Kidney (tissue), 13 donors: ENCODE measurements at regions not wholly inside any gene's neighbourhood (a gene's known extent, or its start where the extent isn't known, plus 50 kb on each side); places are given as distances from the start of the nearest gene placed in this dataset.

Experiments used
- DNase-seq, 5 donors: peaks; one replicate each; pipeline ENCODE4 v3.0.0-alpha.2; 2013 to 2020
- FAIRE-seq: peaks from 2 replicates; lab custom pipeline; 2012; peaks lifted over from hg19 to GRCh38; lab: Jason Lieb, UNC
- H3K27ac ChIP-seq, 2 donors: one replicate each; pipeline ENCODE4 v1.7.0; 2013; ENCODE audit warnings: low read depth in 2 of 2, low read length in 2 of 2, inconsistent platforms in 1 of 2
- H3K27me3 ChIP-seq: one replicate; pipeline ENCODE4 v1.7.1; 2013; ENCODE audit warnings: low read length, inconsistent platforms; ENCODE audit not compliant: control insufficient read depth, insufficient read depth
- H3K36me3 ChIP-seq, 3 donors: one replicate each; pipeline versions ENCODE4 v1.7.0 to v1.7.1; 2013; ENCODE audit warnings: low read length in 3 of 3, control low read depth in 1 of 3, inconsistent platforms in 1 of 3; ENCODE audit not compliant: insufficient read depth in 3 of 3, control insufficient read depth in 2 of 3
- H3K4me1 ChIP-seq, 3 donors: one replicate each; pipeline versions ENCODE4 v1.7.0 to v1.7.1; 2013; ENCODE audit warnings: low read length in 3 of 3, inconsistent platforms in 1 of 3, low read depth in 1 of 3; ENCODE audit not compliant: control insufficient read depth in 2 of 3, insufficient read depth in 2 of 3
- H3K4me3 ChIP-seq, 3 donors: one replicate each; pipeline versions ENCODE4 v1.7.0 to v1.8.1; 2013; ENCODE audit warnings: low read length in 3 of 3, control low read depth in 1 of 3, inconsistent platforms in 1 of 3
- H3K9ac ChIP-seq, 3 donors: one replicate each; pipeline versions ENCODE4 v1.7.0 to v1.7.1; 2013; ENCODE audit warnings: low read length in 3 of 3, control low read depth in 1 of 3, inconsistent platforms in 1 of 3
- H3K9me3 ChIP-seq, 3 donors: one replicate each; pipeline versions ENCODE4 v1.7.0 to v1.7.1; 2013; ENCODE audit warnings: low read length in 3 of 3, control low read depth in 1 of 3, inconsistent platforms in 1 of 3; ENCODE audit not compliant: control insufficient read depth in 2 of 3, insufficient read depth in 1 of 3
- intact Hi-C: fragments of 100-400 bp; cut with DNase I; formaldehyde crosslinking; loops from one replicate; pipeline ENCODE4 v1.11.1; 2022
- TF ChIP-seq, protein P1 (sequence below): IDR thresholded peaks from 3 replicates; pipeline ENCODE4 v1.5.1; 2012; ENCODE audit warnings: mild to moderate bottlenecking, moderate library complexity, borderline replicate concordance; ENCODE audit not compliant: insufficient read depth; ENCODE audit errors: extremely low read depth
- donor health status: control.
- donor health status: control.
- donor health status: control.
- donor health status: control.
- donor health status: control.
- donor health status: DM: yes; HTN: yes; CAD: no.
- donor health status: Normal renal cell carcinoma (clear cell type).

DNA sequence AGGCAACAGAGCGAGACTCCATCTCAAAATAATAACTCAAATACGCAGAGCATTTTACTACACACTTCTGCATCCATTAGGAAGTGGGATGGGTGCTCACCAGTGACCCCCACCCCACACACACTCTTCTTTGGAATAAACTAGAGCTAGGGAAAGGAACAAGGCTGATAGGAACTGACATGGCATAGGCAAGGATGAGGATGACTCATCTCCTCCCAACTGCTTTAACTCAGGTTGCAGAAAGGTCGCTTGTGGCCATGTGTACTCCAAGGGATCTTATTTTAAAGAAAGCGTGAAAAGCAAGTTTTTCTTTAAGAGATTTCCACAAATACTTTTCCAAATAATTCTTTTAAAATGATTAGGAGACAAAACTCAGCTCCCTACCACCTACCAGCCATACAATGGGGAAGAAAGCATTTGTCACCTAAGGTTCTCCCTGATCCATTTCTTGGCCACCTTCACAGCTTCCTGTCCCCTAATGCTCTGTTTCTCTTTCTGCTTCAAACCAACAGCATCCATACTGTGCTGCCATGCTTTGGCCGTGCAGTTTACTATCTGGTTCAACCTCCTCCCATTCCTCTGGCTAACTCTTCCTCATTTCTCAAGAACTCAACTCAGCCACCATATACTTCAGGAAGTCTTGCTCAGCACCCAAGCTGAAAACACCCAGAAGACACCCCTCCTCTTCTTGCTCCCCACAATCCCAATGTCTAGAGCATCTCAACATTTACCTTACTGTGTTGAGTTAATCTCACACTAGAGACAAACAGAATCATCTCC, 211.9 kb downstream of the ACTL7B start:
- FAIRE-seq (no peak), DNase-seq (no peak)
- Histone ChIP-seq H3K4me3 (no peak overlapping the region), H3K27ac (no peak overlapping the region), H3K36me3 (no peaks in the 10 kb centered on the region), H3K9ac (no peak overlapping the region), H3K27me3 (no peaks in the 10 kb centered on the region), H3K9me3 (no peaks in the 10 kb centered on the region), H3K4me1 (no peaks in the 10 kb centered on the region)
- intact Hi-C loops = no loop called here
- TF ChIP-seq, protein P1, sequence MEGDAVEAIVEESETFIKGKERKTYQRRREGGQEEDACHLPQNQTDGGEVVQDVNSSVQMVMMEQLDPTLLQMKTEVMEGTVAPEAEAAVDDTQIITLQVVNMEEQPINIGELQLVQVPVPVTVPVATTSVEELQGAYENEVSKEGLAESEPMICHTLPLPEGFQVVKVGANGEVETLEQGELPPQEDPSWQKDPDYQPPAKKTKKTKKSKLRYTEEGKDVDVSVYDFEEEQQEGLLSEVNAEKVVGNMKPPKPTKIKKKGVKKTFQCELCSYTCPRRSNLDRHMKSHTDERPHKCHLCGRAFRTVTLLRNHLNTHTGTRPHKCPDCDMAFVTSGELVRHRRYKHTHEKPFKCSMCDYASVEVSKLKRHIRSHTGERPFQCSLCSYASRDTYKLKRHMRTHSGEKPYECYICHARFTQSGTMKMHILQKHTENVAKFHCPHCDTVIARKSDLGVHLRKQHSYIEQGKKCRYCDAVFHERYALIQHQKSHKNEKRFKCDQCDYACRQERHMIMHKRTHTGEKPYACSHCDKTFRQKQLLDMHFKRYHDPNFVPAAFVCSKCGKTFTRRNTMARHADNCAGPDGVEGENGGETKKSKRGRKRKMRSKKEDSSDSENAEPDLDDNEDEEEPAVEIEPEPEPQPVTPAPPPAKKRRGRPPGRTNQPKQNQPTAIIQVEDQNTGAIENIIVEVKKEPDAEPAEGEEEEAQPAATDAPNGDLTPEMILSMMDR = no peak

DNA sequence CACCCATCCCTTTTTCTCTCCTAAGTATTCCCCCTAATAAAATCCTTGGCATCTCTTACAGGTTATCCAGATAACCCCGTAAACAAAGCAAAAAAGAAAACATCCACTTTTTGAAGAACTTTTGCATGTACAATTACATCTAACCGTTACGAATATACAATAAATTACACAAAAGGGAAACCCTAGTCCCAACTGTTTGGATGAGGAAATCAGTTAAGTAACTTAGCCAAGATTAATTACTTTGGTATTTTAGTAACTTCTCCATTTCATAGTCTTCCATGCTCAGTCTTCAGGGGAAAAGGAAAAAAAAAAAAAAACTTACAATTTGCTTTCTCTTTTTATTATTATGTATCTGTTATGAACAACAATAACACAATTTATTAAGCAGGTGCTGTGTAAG, 212.9 kb downstream of the ACTL7B start:
- no peak overlapping the region for H3K4me3 ChIP-seq
- H3K27me3 ChIP-seq = no peaks in the 10 kb centered on the region
- H3K9ac ChIP-seq = no peak overlapping the region
- TF ChIP-seq, protein P1 = no peak
- no peak for FAIRE-seq
- H3K36me3 ChIP-seq = no peaks in the 10 kb centered on the region
- H3K4me1 ChIP-seq = no peaks in the 10 kb centered on the region
- DNase-seq = no peak
- H3K27ac ChIP-seq = no peak overlapping the region
- no peaks in the 10 kb centered on the region for H3K9me3 ChIP-seq
- intact Hi-C loops = no loop called here

DNA sequence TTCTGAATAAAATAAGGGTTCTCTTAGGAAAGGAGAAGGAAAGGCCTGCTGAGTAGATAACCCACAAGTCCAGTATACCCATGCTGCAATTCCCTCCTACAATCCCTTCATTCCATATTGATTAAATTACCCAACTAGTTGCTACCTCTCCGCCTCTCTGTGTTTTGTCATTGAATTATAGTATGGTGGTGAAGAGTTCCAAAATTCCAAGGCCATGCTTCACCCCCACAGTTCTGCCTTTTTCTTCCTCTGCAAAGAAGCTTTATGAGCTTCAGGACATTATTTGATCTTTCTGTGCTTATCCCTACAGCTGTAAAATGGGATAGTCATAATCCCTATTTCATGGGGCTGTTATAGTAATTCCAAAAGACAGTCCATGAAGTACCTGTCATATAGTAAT, 215.6 kb downstream of the ACTL7B start:
- no peak overlapping the region for H3K27ac ChIP-seq
- H3K36me3 ChIP-seq = no peaks in the 10 kb centered on the region
- TF ChIP-seq, protein P1 = no peak
- no peaks in the 10 kb centered on the region for H3K27me3 ChIP-seq
- H3K4me3 ChIP-seq = no peak overlapping the region
- H3K9ac ChIP-seq = no peak overlapping the region
- no peak for FAIRE-seq
- no peaks in the 10 kb centered on the region for H3K9me3 ChIP-seq
- DNase-seq = no peak
- intact Hi-C loops = no loop called here
- H3K4me1 ChIP-seq = no peaks in the 10 kb centered on the region
